PC-9 (cell line): ENCODE measurements at regions not wholly inside any gene's neighbourhood (a gene's known extent, or its start where the extent isn't known, plus 50 kb on each side); places are given as distances from the start of the nearest gene placed in this dataset.
A peak's percentile ranks its signal among the peaks of the same experiment; 100 is the strongest.

ENCODE experiments used
- BruUV-seq: library from RNA; stranded (reverse); fragments of 400-500 nt; replicated peaks from 2 replicates; lab custom pipeline; 2021; lab: Mats Ljungman, UMichigan
- CTCF ChIA-PET: fragments of 300-600 bp; sonication (Branson Sonifier 250); formaldehyde crosslinking; loops from one replicate; lab custom pipeline; 2022; ENCODE audit warnings: antibody characterized with exemption; lab: Charles Lee
- POLR2A ChIA-PET: fragments of 300-600 bp; sonication (Branson Sonifier 250); formaldehyde crosslinking; loops from one replicate; lab custom pipeline; 2022; ENCODE audit warnings: antibody characterized with exemption; ENCODE audit not compliant: unreplicated experiment; lab: Charles Lee
- DNase-seq, 2 experiments: peaks; one replicate each; pipeline versions ENCODE4 v3.0.0 to v3.0.0-alpha.2; 2015 to 2022; ENCODE audit warnings: mixed read lengths in 1 of 2
- H2AFZ ChIP-seq: fragments of 200-600 bp; sonication (generic); 2 replicates; pipeline ENCODE4 v1.8.1; 2017; ENCODE audit warnings: antibody characterized with exemption
- H3F3A ChIP-seq: fragments of 200-600 bp; sonication (generic); 2 replicates; pipeline ENCODE4 v1.8.1; 2017; ENCODE audit warnings: antibody characterized with exemption, mild to moderate bottlenecking, low read depth; ENCODE audit not compliant: insufficient read depth
- H3K27ac ChIP-seq: fragments of 200-600 bp; sonication (generic); 2 replicates; pipeline ENCODE4 v1.6.1; 2016; ENCODE audit warnings: mixed run types
- H3K27me3 ChIP-seq: fragments of 200-600 bp; sonication (generic); 2 replicates; pipeline ENCODE4 v1.6.1; 2016; ENCODE audit warnings: low read depth, mixed run types; ENCODE audit not compliant: insufficient read depth
- H3K36me3 ChIP-seq: fragments of 200-600 bp; sonication (generic); 2 replicates; pipeline ENCODE4 v1.6.1; 2016; ENCODE audit warnings: low read depth, mixed run types
- H3K4me1 ChIP-seq: fragments of 200-600 bp; sonication (generic); replicated peaks from 2 replicates; pipeline ENCODE4 v1.6.1; 2016; ENCODE audit warnings: mixed run types; ENCODE audit not compliant: insufficient read depth
- H3K4me2 ChIP-seq: fragments of 200-600 bp; sonication (generic); 2 replicates; pipeline ENCODE4 v1.6.1; 2017; ENCODE audit warnings: mixed run types
- H3K4me3 ChIP-seq: fragments of 200-600 bp; sonication (generic); 2 replicates; pipeline ENCODE4 v1.6.1; 2016; ENCODE audit warnings: mixed run types
- H3K79me2 ChIP-seq: fragments of 200-600 bp; sonication (generic); 2 replicates; pipeline ENCODE4 v1.6.1; 2017; ENCODE audit warnings: low read depth, mixed run types
- H3K9me2 ChIP-seq: fragments of 200-600 bp; sonication (generic); 2 replicates; pipeline ENCODE4 v1.8.1; 2017; ENCODE audit warnings: mild to moderate bottlenecking; ENCODE audit not compliant: insufficient read depth
- H3K9me3 ChIP-seq: fragments of 200-600 bp; sonication (generic); 2 replicates; pipeline ENCODE4 v1.8.1; 2016; ENCODE audit warnings: low read depth; ENCODE audit not compliant: insufficient read depth
- H4K20me1 ChIP-seq: fragments of 200-600 bp; sonication (generic); 2 replicates; pipeline ENCODE4 v1.8.1; 2017; ENCODE audit not compliant: insufficient read depth
- CTCF ChIP-seq: fragments of 200-600 bp; sonication (generic); conservative IDR thresholded peaks from 2 replicates; pipeline ENCODE4 v1.6.1; 2017; ENCODE audit warnings: mixed run types, antibody characterized with exemption, mild to moderate bottlenecking, moderate library complexity
- EZH2 ChIP-seq: fragments of 200-600 bp; sonication (generic); IDR thresholded peaks from 2 replicates; pipeline ENCODE4 v1.8.0; 2017; ENCODE audit warnings: antibody characterized with exemption, low read depth
- intact Hi-C: fragments of 100-400 bp; cut with micrococcal nuclease; formaldehyde crosslinking; loops from one replicate; pipeline ENCODE4 v1.10.0; 2022; ENCODE audit not compliant: unreplicated experiment

- Histone ChIP-seq H3K4me2 (no peak overlapping the region), H3K4me1 (no peaks in the 10 kb centered on the region), H3F3A (no peaks in the 10 kb centered on the region), H2AFZ (no peak overlapping the region), H3K4me3 (no peak overlapping the region), H3K9me2 (peaks cover 7% of the 10 kb centered on the region; the same call in 1 of the 2 replicates), H3K27ac (no peak overlapping the region), H3K36me3 (no peaks in the 10 kb centered on the region), H3K27me3 (no peaks in the 10 kb centered on the region), H3K9me3 (0 out of 2 replicates have a peak, but pooled peaks cover 3% of the 10 kb centered on the region), H4K20me1 (no peaks in the 10 kb centered on the region), H3K79me2 (no peaks in the 10 kb centered on the region)
- ChIA-PET POLR2A (no interaction called here), CTCF (no interaction called here)
- TF ChIP-seq CTCF (no peak), EZH2 (no peak)
- no peak for DNase-seq
- no TSS peak for BruUV-seq
- intact Hi-C loops: no loop called here
Observed at GRCh38 chr5:175788155-175788787, 83.1 kb upstream of the CPLX2 start.

- Histone ChIP-seq H4K20me1 (no peaks in the 10 kb centered on the region), H3F3A (no peaks in the 10 kb centered on the region), H3K4me1 (no peaks in the 10 kb centered on the region), H3K4me2 (no peak overlapping the region), H2AFZ (0 out of 2 replicates have a peak overlapping the region, but pooled peaks have one; percentile 2), H3K4me3 (no peak overlapping the region), H3K36me3 (no peaks in the 10 kb centered on the region), H3K9me2 (peaks cover 7% of the 10 kb centered on the region; the same call in 1 of the 2 replicates), H3K27ac (no peak overlapping the region), H3K27me3 (no peaks in the 10 kb centered on the region), H3K79me2 (no peaks in the 10 kb centered on the region), H3K9me3 (0 out of 2 replicates have a peak, but pooled peaks cover 2% of the 10 kb centered on the region)
- no TSS peak for BruUV-seq
- DNase-seq: no peak
- CTCF ChIA-PET: no interaction called here
- intact Hi-C loops: no loop called here
- TF ChIP-seq EZH2 (no peak), CTCF (no peak; the same call in 1 of the 2 replicates)
- POLR2A ChIA-PET: no interaction called here
Observed at GRCh38 chr5:175789670-175790069, 81.7 kb upstream of the CPLX2 start.

GRCh38 chr5:175790796-175791195 is 80.6 kb upstream of the CPLX2 start:
- POLR2A ChIA-PET: no interaction called here
- Histone ChIP-seq H3K9me3 (no peaks in the 10 kb centered on the region), H3K36me3 (no peaks in the 10 kb centered on the region), H4K20me1 (no peaks in the 10 kb centered on the region), H3K9me2 (peaks cover 7% of the 10 kb centered on the region; the same call in 1 of the 2 replicates), H3K27ac (no peak overlapping the region), H3K79me2 (no peaks in the 10 kb centered on the region), H3K4me3 (no peak overlapping the region), H3F3A (no peaks in the 10 kb centered on the region), H3K4me2 (no peak overlapping the region), H3K4me1 (no peaks in the 10 kb centered on the region), H2AFZ (no peak overlapping the region), H3K27me3 (0 out of 2 replicates have a peak, but pooled peaks cover 2% of the 10 kb centered on the region)
- intact Hi-C loops: no loop called here
- TF ChIP-seq EZH2 (no peak), CTCF (no peak)
- CTCF ChIA-PET: no interaction called here
- DNase-seq: no peak
- no TSS peak for BruUV-seq
